ENCODE measurements at regions not wholly inside any gene's neighbourhood (a gene's known extent, or its start where the extent isn't known, plus 50 kb on each side); places are given as distances from the start of the nearest gene placed in this dataset.

- TF ChIP-seq CTCF (IDR thresholded peaks at IDR 0.05) (no peak), POLR2AphosphoS5 (IDR thresholded peaks at IDR 0.05) (no peak), EP300 (IDR thresholded peaks at IDR 0.05) (no peak), POLR2A (IDR thresholded peaks at IDR 0.05; ENCODE audit: low read depth) (no peak)
These were observed 89.4 kb upstream of the TSHZ3 start for GRCh38 chr19:31438401-31439269.

Data from esophagus muscularis mucosa (tissue), 4 donors.